SK-N-SH (cell line): ENCODE measurements at regions not wholly inside any gene's neighbourhood (a gene's known extent, or its start where the extent isn't known, plus 50 kb on each side); places are given as distances from the start of the nearest gene placed in this dataset.

ENCODE experiments used
- CTCF ChIA-PET: fragments of 300-600, 350-600 bp; formaldehyde crosslinking; extraction: SDS; loops from one replicate; lab custom pipeline; 2021; lab: Yijun Ruan, JAX
- POLR2A ChIA-PET: fragments of 350-600 bp; sonication (Branson Sonifier 250); formaldehyde crosslinking; extraction: SDS; loops from one replicate; lab custom pipeline; 2020; ENCODE audit warnings: antibody characterized with exemption, inconsistent platforms; lab: Yijun Ruan, JAX
- DNase-seq: peaks from one replicate; pipeline ENCODE4 v3.0.0; 2012
- H2AFZ ChIP-seq: fragments of 200-600 bp; sonication (generic); 2 replicates; pipeline ENCODE4 v1.8.1; 2016; ENCODE audit warnings: antibody characterized with exemption, mild to moderate bottlenecking, low read depth
- H3F3A ChIP-seq: fragments of 200-600 bp; sonication (generic); replicated peaks from 2 replicates; pipeline ENCODE3; 2016; ENCODE audit warnings: antibody characterized with exemption, mild to moderate bottlenecking; ENCODE audit not compliant: insufficient read depth
- H3K27ac ChIP-seq, 2 experiments: fragments of 200-500 bp in 1 of 2; fragments of 200-600 bp in 1 of 2; sonication (Bioruptor generic) in 1 of 2; sonication (generic), shearing (Covaris generic) in 1 of 2; 2 replicates each; pipeline versions ENCODE4 v1.5.1 to v1.6.1; 2014 to 2016; ENCODE audit warnings: low read depth in 2 of 2, inconsistent platforms in 1 of 2, low read length in 1 of 2, mild to moderate bottlenecking in 1 of 2, mixed read lengths in 1 of 2
- H3K27me3 ChIP-seq: fragments of 200-600 bp; sonication (generic), shearing (Covaris generic); 2 replicates; pipeline ENCODE4 v1.6.1; 2016; ENCODE audit warnings: mixed run types; ENCODE audit not compliant: insufficient read depth
- H3K36me3 ChIP-seq, 2 experiments: fragments of 200-500 bp in 1 of 2; fragments of 200-600 bp in 1 of 2; sonication (Bioruptor generic) in 1 of 2; sonication (generic) in 1 of 2; replicated peaks in 1 of 2; 2 replicates each; pipeline versions ENCODE3 to v1.5.1; 2014 to 2016; ENCODE audit warnings: low read length in 1 of 2, mild to moderate bottlenecking in 1 of 2; ENCODE audit not compliant: insufficient read depth in 2 of 2, control insufficient read depth in 1 of 2
- H3K4me1 ChIP-seq, 2 experiments: fragments of 200-500 bp in 1 of 2; fragments of 200-600 bp in 1 of 2; sonication (Bioruptor generic) in 1 of 2; sonication (generic), shearing (Covaris generic) in 1 of 2; 2 replicates each; pipeline versions ENCODE4 v1.5.1 to v1.6.1; 2014 to 2016; ENCODE audit warnings: low read depth in 1 of 2, low read length in 1 of 2, mixed run types in 1 of 2; ENCODE audit not compliant: insufficient read depth in 2 of 2, control insufficient read depth in 1 of 2
- H3K4me2 ChIP-seq: fragments of 200-600 bp; sonication (generic), shearing (Covaris generic); 2 replicates; pipeline ENCODE4 v1.6.1; 2017; ENCODE audit warnings: mixed run types
- H3K4me3 ChIP-seq, 2 experiments: fragments of 200-500 bp in 1 of 2; fragments of 200-600 bp in 1 of 2; sonication (Bioruptor generic) in 1 of 2; sonication (generic), shearing (Covaris generic) in 1 of 2; 2 replicates each; pipeline versions ENCODE4 v1.5.1 to v1.8.1; 2014 to 2016; ENCODE audit warnings: low read depth in 2 of 2, inconsistent platforms in 1 of 2, low read length in 1 of 2, mild to moderate bottlenecking in 1 of 2, mixed read lengths in 1 of 2, moderate library complexity in 1 of 2
- H3K79me2 ChIP-seq: fragments of 200-600 bp; sonication (generic); 2 replicates; pipeline ENCODE4 v1.8.1; 2017; ENCODE audit warnings: mild to moderate bottlenecking; ENCODE audit not compliant: insufficient read depth
- H3K9ac ChIP-seq: fragments of 200-600 bp; sonication (generic); 2 replicates; pipeline ENCODE4 v1.6.1; 2017; ENCODE audit warnings: mixed run types
- H3K9me2 ChIP-seq: fragments of 200-600 bp; sonication (generic); 2 replicates; pipeline ENCODE4 v1.6.1; 2017; ENCODE audit warnings: mixed run types
- H3K9me3 ChIP-seq: fragments of 200-600 bp; sonication (generic); 2 replicates; pipeline ENCODE4 v1.6.1; 2017; ENCODE audit warnings: mixed run types, mild to moderate bottlenecking, moderate library complexity
- H4K20me1 ChIP-seq: fragments of 200-600 bp; sonication (generic); 2 replicates; pipeline ENCODE4 v1.6.1; 2017; ENCODE audit warnings: mild to moderate bottlenecking, mixed run types; ENCODE audit not compliant: insufficient read depth
- CTCF ChIP-seq: fragments of 200-600 bp; sonication (generic); IDR thresholded peaks from 2 replicates; pipeline ENCODE4 v1.6.1; 2017; ENCODE audit warnings: antibody characterized with exemption, mild to moderate bottlenecking, moderate library complexity
- EP300 ChIP-seq, 2 experiments: IDR thresholded peaks; 2 replicates each; pipeline versions ENCODE4 v1.4.0 to v1.6.1; 2012; ENCODE audit warnings: borderline replicate concordance in 1 of 2, low read depth in 1 of 2, low read length in 1 of 2
- IRF3 ChIP-seq: fragments of 150-350 bp; IDR thresholded peaks from 2 replicates; pipeline ENCODE4 v1.6.1; 2016; ENCODE audit warnings: mild to moderate bottlenecking, low read depth, low read length
- PBX3 ChIP-seq: IDR thresholded peaks from 2 replicates; pipeline ENCODE4; 2012
- RAD21 ChIP-seq: IDR thresholded peaks from 2 replicates; pipeline ENCODE4 v1.6.1; 2012; ENCODE audit warnings: mild to moderate bottlenecking, low read length
- REST ChIP-seq: IDR thresholded peaks from 2 replicates; pipeline ENCODE4 v1.6.1; 2012; ENCODE audit warnings: mild to moderate bottlenecking, low read depth, low read length, moderate library complexity
- TCF12 ChIP-seq: IDR thresholded peaks from 2 replicates; pipeline ENCODE4 v1.4.0; 2012
- TEAD4 ChIP-seq: IDR thresholded peaks from 2 replicates; pipeline ENCODE4 v1.4.0; 2012; ENCODE audit warnings: mild to moderate bottlenecking, borderline replicate concordance; ENCODE audit not compliant: insufficient read depth
- YY1 ChIP-seq: IDR thresholded peaks from 2 replicates; pipeline ENCODE4 v1.4.0; 2012; ENCODE audit warnings: low read depth, mild to moderate bottlenecking
- ZBTB33 ChIP-seq: IDR thresholded peaks from 2 replicates; pipeline ENCODE4 v1.4.0; 2012; ENCODE audit warnings: low read depth, borderline replicate concordance
- WGBS: methylation state at CpG from one replicate; pipeline ENCODE4 v1.1.6; 2017; ENCODE audit warnings: low lambda C conversion rate; 5-methylcytosine and 5-hydroxymethylcytosine counted together

GRCh38 chr2:242036653-242036950 lies 167.1 kb downstream of the RTP5 start:
- 61% methylated on average over 6 of the region's 7 CpGs for WGBS

GRCh38 chr2:242038166-242038927 lies 168.8 kb downstream of the RTP5 start:
- 67% methylated on average over 20 of the region's 20 CpGs for WGBS
- TF ChIP-seq ZBTB33 (no peak), EP300 (IDR thresholded peaks at IDR 0.05; ENCODE audit: borderline replicate concordance in 1 of 2, low read depth in 1 of 2, low read length in 1 of 2) (no peak), YY1 (no peak), TEAD4 (no peak), TCF12 (no peak), IRF3 (no peak), RAD21 (no peak), CTCF (no peak), PBX3 (no peak)
- TF ChIP-seq, all 33 proteins: peak for 0
- CTCF ChIA-PET, result no interaction called here
- no peaks in the 10 kb centered on the region for H3K4me1 ChIP-seq
- H3F3A ChIP-seq, result no peaks in the 10 kb centered on the region
- H3K36me3 ChIP-seq, result no peaks in the 10 kb centered on the region
- no peaks in the 10 kb centered on the region for H3K9me2 ChIP-seq
- no peak overlapping the region for H3K4me3 ChIP-seq
- no peak for DNase-seq
- POLR2A ChIA-PET, result no interaction called here
- no peaks in the 10 kb centered on the region for H3K79me2 ChIP-seq
- H3K9me3 ChIP-seq, result no peaks in the 10 kb centered on the region
- no peak overlapping the region for H3K4me2 ChIP-seq
- H3K27ac ChIP-seq, result no peak overlapping the region
- H3K9ac ChIP-seq, result no peak overlapping the region
- no peaks in the 10 kb centered on the region; the same call in none of the 2 replicates for H3K27me3 ChIP-seq
- H2AFZ ChIP-seq, result no peak overlapping the region
- H4K20me1 ChIP-seq, result no peaks in the 10 kb centered on the region

More at GRCh38 chr2:242036653-242036950, 167.1 kb downstream of the RTP5 start:
- Histone ChIP-seq H3K79me2 (no peaks in the 10 kb centered on the region), H3K4me1 (no peaks in the 10 kb centered on the region), H3F3A (no peaks in the 10 kb centered on the region), H3K36me3 (no peaks in the 10 kb centered on the region), H3K27ac (no peak overlapping the region), H2AFZ (no peak overlapping the region), H3K4me2 (no peak overlapping the region), H4K20me1 (no peaks in the 10 kb centered on the region), H3K9me2 (no peaks in the 10 kb centered on the region), H3K9me3 (no peaks in the 10 kb centered on the region), H3K9ac (no peak overlapping the region), H3K4me3 (no peak overlapping the region), H3K27me3 (peaks cover 8% of the 10 kb centered on the region)
- ChIA-PET POLR2A (no interaction called here), CTCF (no interaction called here)
- no peak for TF ChIP-seq REST
- TF ChIP-seq TEAD4, result no peak
- DNase-seq, result no peak
